Adipocyte (in vitro differentiated cells): ENCODE measurements at regions not wholly inside any gene's neighbourhood (a gene's known extent, or its start where the extent isn't known, plus 50 kb on each side); places are given as distances from the start of the nearest gene placed in this dataset.
"Not testable (repeated sequence)": the region's sequence is repeated elsewhere in the genome, so short reads cannot be mapped to it uniquely, and the experiment has no call there.

ENCODE experiments used
- DNase-seq: peaks from one replicate; pipeline ENCODE4 v3.0.0-alpha.2; 2015; ENCODE audit warnings: low read depth
- H3K27me3 ChIP-seq: replicated peaks from 2 replicates; pipeline ENCODE4 v1.7.0; 2013; ENCODE audit warnings: mild to moderate bottlenecking, low read length, moderate library complexity; ENCODE audit not compliant: control insufficient read depth, insufficient read depth
- H3K36me3 ChIP-seq: 2 replicates; pipeline ENCODE4 v1.7.0; 2013; ENCODE audit warnings: low read length, mild to moderate bottlenecking, moderate library complexity; ENCODE audit not compliant: control insufficient read depth, insufficient read depth, severe bottlenecking
- H3K4me1 ChIP-seq: 2 replicates; pipeline ENCODE4 v1.7.0; 2013; ENCODE audit warnings: mild to moderate bottlenecking, low read length, moderate library complexity; ENCODE audit not compliant: control insufficient read depth, insufficient read depth
- H3K4me3 ChIP-seq: 2 replicates; pipeline ENCODE4 v1.7.0; 2013; ENCODE audit warnings: mild to moderate bottlenecking, low read length, moderate library complexity
- H3K9ac ChIP-seq: 2 replicates; pipeline ENCODE4 v1.7.0; 2013; ENCODE audit warnings: mild to moderate bottlenecking, low read length, moderate library complexity
- H3K9me3 ChIP-seq: 2 replicates; pipeline ENCODE4 v1.7.0; 2013; ENCODE audit warnings: mild to moderate bottlenecking, low read length, moderate library complexity; ENCODE audit not compliant: control insufficient read depth

GRCh38 chr17:26731005-26731921 is 562.7 kb upstream of the WSB1 start:
- Histone ChIP-seq H3K9me3 (no peaks in the 10 kb centered on the region), H3K4me3 (no peak overlapping the region), H3K27me3 (no peaks in the 10 kb centered on the region), H3K36me3 (no peaks in the 10 kb centered on the region), H3K4me1 (no peaks in the 10 kb centered on the region), H3K9ac (no peak overlapping the region)
- DNase-seq, result no peak

GRCh38 chr17:26731926-26732325 is 562.0 kb upstream of the WSB1 start:
- H3K36me3 ChIP-seq, H3K9me3 ChIP-seq, DNase-seq, H3K27me3 ChIP-seq, H3K9ac ChIP-seq, H3K4me1 ChIP-seq, H3K4me3 ChIP-seq: not testable (repeated sequence)

DNA sequence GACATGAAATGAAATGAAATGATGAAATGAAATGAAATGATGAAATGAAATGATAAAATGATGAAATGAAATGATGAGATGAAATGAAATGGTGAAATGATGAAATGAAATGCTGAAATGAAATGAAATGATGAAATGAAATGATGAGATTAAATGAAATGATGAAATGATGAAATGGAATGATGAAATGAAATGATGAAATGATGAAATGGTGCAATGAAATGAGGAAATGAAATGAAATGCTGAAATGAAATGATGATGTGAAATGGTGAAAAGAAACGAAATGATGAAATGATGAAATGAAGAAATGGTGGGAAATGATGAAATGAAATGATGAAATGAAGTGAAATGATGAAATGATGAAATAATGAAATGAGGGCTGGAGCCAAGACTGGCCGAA is 559.1 kb upstream of the WSB1 start:
- H3K27me3 ChIP-seq, H3K36me3 ChIP-seq: not testable (repeated sequence)

DNA sequence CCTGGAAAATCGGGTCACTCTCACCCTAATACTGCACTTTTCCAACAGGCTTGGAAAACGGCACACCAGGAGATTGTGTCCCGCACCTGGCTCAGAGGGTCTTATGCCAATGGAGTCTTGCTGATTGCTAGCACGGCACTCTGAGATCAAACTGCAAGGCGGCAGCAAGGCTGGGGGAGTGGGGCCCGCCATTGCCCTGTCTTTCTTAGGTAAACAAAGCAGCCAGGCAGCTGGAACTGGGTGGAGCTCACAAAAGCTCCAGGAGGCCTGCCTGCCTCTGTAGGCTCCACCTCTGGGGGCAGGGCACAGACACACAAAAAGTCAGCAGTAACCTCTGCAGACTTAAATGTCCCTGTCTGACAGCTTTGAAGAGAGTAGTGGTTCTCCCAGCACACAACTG is 557.9 kb upstream of the WSB1 start:
- H3K9me3 ChIP-seq, H3K4me1 ChIP-seq, H3K4me3 ChIP-seq, DNase-seq, H3K27me3 ChIP-seq, H3K36me3 ChIP-seq, H3K9ac ChIP-seq: not testable (repeated sequence)

More for the DNA sequence above, 559.1 kb upstream of the WSB1 start:
- H3K9me3 ChIP-seq, H3K4me3 ChIP-seq, DNase-seq, H3K4me1 ChIP-seq, H3K9ac ChIP-seq: not testable (repeated sequence)

- H3K4me1 ChIP-seq, result no peaks in the 10 kb centered on the region
- H3K9me3 ChIP-seq, result no peaks in the 10 kb centered on the region
- H3K4me3 ChIP-seq, result no peak overlapping the region
- no peak overlapping the region for H3K9ac ChIP-seq
- H3K36me3 ChIP-seq, result no peaks in the 10 kb centered on the region
- H3K27me3 ChIP-seq, result no peaks in the 10 kb centered on the region
- no peak for DNase-seq
Measured at GRCh38 chr17:26765860-26766709, 527.8 kb upstream of the WSB1 start.

- H3K4me1 ChIP-seq, result no peaks in the 10 kb centered on the region
- H3K9ac ChIP-seq, result no peak overlapping the region
- H3K27me3 ChIP-seq, result no peaks in the 10 kb centered on the region
- no peaks in the 10 kb centered on the region for H3K9me3 ChIP-seq
- H3K36me3 ChIP-seq, result no peaks in the 10 kb centered on the region
- H3K4me3 ChIP-seq, result no peak overlapping the region
- DNase-seq, result no peak
Measured at GRCh38 chr17:26766743-26767142, 527.2 kb upstream of the WSB1 start.

DNA sequence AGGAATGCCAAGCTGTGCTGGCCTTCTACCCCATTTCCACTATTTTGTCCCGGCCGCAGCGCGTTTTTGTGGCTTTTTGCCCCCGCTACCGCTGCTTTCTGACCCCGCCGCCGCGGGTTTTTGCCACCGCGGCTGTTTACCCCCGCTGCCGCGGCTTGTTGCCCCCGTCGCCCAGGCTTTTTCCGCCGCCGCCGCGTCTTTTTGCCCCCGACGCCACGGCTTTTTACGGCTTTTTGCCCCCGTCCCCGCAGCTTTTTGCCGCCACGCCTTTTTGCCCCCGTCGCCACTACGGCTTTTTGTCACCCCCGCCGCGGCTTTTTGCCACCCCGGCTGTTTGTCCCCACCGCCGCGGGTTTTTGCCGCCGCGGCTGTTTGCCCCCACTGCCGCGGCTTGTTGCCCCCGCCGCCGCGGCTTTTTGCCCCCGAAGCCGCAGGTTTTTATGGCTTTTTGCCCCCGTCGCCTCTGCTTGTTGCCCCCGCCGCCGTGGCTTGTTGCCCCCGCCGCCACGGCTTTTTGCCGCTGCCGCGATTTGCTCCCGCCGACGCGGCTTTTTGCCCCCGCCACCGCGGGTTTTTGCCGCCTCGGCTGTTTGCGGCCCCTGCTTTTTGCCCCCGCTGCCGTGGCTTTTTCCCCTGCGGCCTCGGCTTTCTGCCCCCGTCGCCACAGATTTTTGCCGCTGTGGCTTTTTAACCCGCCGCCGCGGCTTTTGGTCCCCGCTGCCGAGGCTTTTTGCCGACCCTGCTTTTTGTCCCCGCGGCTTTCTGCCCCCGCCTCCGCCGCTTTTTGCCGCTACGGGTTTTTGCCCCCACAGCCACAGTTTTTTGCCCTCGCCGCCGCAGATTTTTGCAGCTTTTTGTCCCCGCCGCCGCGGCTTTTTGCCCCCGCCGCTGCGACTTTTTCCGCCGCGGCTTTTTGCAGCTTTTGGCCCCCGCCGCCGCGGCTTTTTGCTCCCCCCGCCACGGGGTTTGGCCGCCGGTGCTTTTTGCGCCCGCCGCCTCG is 520.4 kb upstream of the WSB1 start:
- H3K4me1 ChIP-seq, result no peaks in the 10 kb centered on the region
- no peaks in the 10 kb centered on the region for H3K27me3 ChIP-seq
- DNase-seq, result no peak
- H3K4me3 ChIP-seq, result no peak overlapping the region
- H3K9ac ChIP-seq, result no peak overlapping the region
- H3K9me3 ChIP-seq, result no peaks in the 10 kb centered on the region
- no peaks in the 10 kb centered on the region for H3K36me3 ChIP-seq

DNA sequence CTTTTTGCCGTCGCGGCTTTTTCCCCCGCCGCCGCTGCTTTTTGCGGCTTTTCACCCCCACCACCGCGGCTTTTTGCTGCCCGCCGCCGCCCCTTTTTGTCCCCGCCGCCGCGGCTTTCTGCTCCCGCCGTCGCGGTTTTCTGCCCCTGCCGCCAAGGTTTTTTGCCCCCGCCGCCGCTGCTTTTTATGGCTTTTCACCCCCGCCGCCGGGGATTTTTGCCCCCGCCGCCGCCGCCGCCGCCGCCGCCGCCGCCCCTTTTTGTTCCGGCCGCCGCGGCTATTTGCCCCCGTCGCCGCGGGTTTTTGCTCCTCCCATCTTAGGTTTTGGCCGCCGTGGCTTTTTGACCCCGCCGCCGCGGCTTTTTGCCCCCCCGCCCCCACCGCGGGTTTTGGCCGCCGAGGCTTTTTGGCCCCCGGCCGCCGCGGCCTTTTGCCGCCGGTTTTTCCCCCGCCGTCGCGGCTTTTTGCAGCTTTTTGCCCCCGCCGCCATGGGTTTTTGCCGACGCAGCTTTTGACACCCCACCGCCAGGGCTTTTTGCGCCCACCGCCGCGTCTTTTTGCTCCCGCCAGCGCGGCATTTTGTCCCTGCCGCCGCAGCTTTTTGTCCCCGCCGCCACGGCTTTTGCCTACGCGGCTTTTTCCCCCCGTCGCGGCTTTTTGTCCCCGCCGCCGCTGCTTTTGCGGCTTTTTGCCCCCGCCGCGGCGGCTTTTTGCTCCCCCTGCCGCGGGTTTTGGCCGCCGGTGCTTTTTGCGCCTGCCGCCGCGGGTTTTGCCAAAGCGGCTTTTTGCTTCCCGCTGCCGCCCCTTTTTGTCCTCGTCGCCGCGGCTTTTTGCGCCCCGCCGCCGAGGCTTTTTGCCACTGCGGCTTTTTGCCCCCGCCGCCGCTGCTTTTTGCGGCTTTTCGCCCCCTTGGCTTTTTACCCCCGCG is 519.4 kb upstream of the WSB1 start:
- H3K27me3 ChIP-seq, result no peaks in the 10 kb centered on the region
- no peaks in the 10 kb centered on the region for H3K36me3 ChIP-seq
- no peaks in the 10 kb centered on the region for H3K9me3 ChIP-seq
- no peaks in the 10 kb centered on the region for H3K4me1 ChIP-seq
- H3K4me3 ChIP-seq, result no peak overlapping the region
- no peak overlapping the region for H3K9ac ChIP-seq
- no peak for DNase-seq

DNA sequence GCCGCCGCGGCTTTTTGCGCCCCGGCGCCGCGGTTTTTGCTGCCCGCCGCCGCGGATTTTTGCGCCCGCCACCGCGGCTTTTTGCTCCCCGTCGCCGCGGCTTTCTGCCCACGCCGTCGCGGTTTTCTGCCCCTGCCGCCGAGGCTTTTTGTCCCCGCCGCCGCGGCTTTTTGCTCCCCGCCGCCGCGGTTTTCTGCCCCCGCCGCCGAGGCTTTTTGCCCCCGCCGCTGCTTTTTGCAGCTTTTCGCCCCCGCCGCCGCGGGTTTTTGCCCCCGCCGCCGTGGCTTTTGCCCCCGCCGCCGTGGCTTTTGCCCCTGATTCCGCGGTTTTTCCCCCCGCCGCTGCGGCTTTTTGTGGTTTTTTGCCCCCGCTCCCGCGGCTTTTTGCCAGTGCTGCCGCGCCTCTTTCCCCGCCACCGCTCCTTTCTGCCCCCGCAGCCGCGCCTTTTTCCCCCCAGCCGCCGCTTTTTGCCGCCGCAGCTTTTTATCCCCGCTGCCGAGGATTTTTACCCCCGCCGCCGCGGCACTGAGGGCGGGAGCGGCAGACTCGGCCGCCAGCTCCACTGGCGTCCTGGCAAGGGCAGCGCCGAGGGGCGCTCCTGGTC is 518.6 kb upstream of the WSB1 start:
- H3K4me3 ChIP-seq, result no peak overlapping the region
- no peaks in the 10 kb centered on the region for H3K36me3 ChIP-seq
- H3K4me1 ChIP-seq, result no peaks in the 10 kb centered on the region
- no peaks in the 10 kb centered on the region for H3K9me3 ChIP-seq
- H3K27me3 ChIP-seq, result no peaks in the 10 kb centered on the region
- H3K9ac ChIP-seq, result no peak overlapping the region
- DNase-seq, result no peak
